ENCODE measurements at regions not wholly inside any gene's neighbourhood (a gene's known extent, or its start where the extent isn't known, plus 50 kb on each side); places are given as distances from the start of the nearest gene placed in this dataset.

DNA sequence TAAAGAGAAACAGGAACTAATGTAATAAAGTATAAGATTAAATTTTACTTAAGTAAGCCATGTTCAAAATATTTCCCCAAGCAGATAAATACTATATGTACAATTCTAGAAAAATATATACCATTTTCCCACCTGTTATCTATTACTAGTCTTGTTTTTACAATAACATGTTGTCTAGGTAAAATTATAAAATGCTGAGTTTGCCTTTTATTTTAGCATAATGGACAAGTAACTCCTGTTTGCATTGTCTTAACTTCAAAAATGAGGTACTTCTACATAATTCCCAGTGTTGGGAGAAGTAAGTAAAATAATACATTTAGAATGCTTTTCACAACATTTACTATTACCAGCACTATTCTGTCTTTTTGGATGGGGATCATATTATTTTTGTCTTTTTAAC is 800.5 kb downstream of the SLITRK6 start:
- no peak for DNase-seq (ENCODE audit: low spot score)
- no peak overlapping the region for H3K27ac ChIP-seq (ENCODE audit: low read depth, low read length, poor library complexity, severe bottlenecking)
- no peak overlapping the region for H3K4me2 ChIP-seq (ENCODE audit: low read length)
- intact Hi-C loops (cut with micrococcal nuclease; ENCODE audit: unreplicated experiment), result no loop called here
- H4K20me1 ChIP-seq (ENCODE audit: insufficient read depth, low read length), result no peaks in the 10 kb centered on the region
- no peaks in the 10 kb centered on the region for H3K9me2 ChIP-seq (ENCODE audit: insufficient read depth, low read length)
- no TSS peak for BruUV-seq (replicated peaks)
- no peak overlapping the region for H3K4me3 ChIP-seq (ENCODE audit: low read depth, low read length, poor library complexity, severe bottlenecking)
- H2AFZ ChIP-seq (ENCODE audit: low read length), result no peak overlapping the region
- POLR2A ChIA-PET, result no interaction called here
- H3K4me1 ChIP-seq (ENCODE audit: insufficient read depth, low read length, poor library complexity, severe bottlenecking), result no peaks in the 10 kb centered on the region
- CTCF ChIA-PET (ENCODE audit: unreplicated experiment), result no interaction called here
- TF ChIP-seq, protein P1, sequence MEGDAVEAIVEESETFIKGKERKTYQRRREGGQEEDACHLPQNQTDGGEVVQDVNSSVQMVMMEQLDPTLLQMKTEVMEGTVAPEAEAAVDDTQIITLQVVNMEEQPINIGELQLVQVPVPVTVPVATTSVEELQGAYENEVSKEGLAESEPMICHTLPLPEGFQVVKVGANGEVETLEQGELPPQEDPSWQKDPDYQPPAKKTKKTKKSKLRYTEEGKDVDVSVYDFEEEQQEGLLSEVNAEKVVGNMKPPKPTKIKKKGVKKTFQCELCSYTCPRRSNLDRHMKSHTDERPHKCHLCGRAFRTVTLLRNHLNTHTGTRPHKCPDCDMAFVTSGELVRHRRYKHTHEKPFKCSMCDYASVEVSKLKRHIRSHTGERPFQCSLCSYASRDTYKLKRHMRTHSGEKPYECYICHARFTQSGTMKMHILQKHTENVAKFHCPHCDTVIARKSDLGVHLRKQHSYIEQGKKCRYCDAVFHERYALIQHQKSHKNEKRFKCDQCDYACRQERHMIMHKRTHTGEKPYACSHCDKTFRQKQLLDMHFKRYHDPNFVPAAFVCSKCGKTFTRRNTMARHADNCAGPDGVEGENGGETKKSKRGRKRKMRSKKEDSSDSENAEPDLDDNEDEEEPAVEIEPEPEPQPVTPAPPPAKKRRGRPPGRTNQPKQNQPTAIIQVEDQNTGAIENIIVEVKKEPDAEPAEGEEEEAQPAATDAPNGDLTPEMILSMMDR (conservative IDR thresholded peaks at IDR 0.05; ENCODE audit: low read length), result no peak
- TF ChIP-seq EZH2phosphoT487 (IDR thresholded peaks at IDR 0.05; ENCODE audit: borderline replicate concordance, low read depth, low read length), result no peak
- no peaks in the 10 kb centered on the region for H3K79me2 ChIP-seq (ENCODE audit: insufficient read depth, low read depth, low read length)
- H3K36me3 ChIP-seq (ENCODE audit: insufficient read depth, low read length), result no peaks in the 10 kb centered on the region
- no peaks in the 10 kb centered on the region for H3K9me3 ChIP-seq (ENCODE audit: low read length)

DNA sequence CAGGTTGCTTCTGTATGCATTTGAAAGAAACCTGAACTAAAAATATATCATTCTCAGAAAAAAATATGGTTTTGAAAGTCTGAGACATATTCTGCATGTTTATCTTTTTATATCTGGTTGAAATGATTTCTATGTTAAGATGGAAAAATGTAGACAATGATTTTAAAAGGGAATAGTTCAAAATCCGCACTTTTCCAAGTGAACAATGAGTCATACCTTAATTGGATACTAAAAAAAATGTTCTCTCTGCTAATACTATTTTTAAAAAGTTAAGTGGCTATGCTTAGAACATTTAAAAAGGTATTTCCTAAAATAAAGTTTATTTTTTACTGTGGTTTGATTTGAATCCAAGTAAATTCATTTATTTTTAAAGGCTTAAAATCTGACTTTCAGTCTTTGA is 801.4 kb downstream of the SLITRK6 start:
- no peak overlapping the region for H2AFZ ChIP-seq (ENCODE audit: low read length)
- ChIA-PET CTCF (ENCODE audit: unreplicated experiment) (no interaction called here), POLR2A (no interaction called here)
- H3K4me3 ChIP-seq (ENCODE audit: low read depth, low read length, poor library complexity, severe bottlenecking), result no peak overlapping the region
- H3K36me3 ChIP-seq (ENCODE audit: insufficient read depth, low read length), result no peaks in the 10 kb centered on the region
- no TSS peak for BruUV-seq (replicated peaks)
- no peaks in the 10 kb centered on the region for H3K4me1 ChIP-seq (ENCODE audit: insufficient read depth, low read length, poor library complexity, severe bottlenecking)
- no peaks in the 10 kb centered on the region for H3K9me2 ChIP-seq (ENCODE audit: insufficient read depth, low read length)
- no peak for TF ChIP-seq EZH2phosphoT487 (IDR thresholded peaks at IDR 0.05; ENCODE audit: borderline replicate concordance, low read depth, low read length)
- TF ChIP-seq, protein P1 (conservative IDR thresholded peaks at IDR 0.05; ENCODE audit: low read length), result no peak
- no peaks in the 10 kb centered on the region for H3K79me2 ChIP-seq (ENCODE audit: insufficient read depth, low read depth, low read length)
- DNase-seq (ENCODE audit: low spot score), result no peak
- H4K20me1 ChIP-seq (ENCODE audit: insufficient read depth, low read length), result no peaks in the 10 kb centered on the region
- no peak overlapping the region for H3K27ac ChIP-seq (ENCODE audit: low read depth, low read length, poor library complexity, severe bottlenecking)
- H3K9me3 ChIP-seq (ENCODE audit: low read length), result no peaks in the 10 kb centered on the region
- H3K4me2 ChIP-seq (ENCODE audit: low read length), result no peak overlapping the region
- intact Hi-C loops (cut with micrococcal nuclease; ENCODE audit: unreplicated experiment), result no loop called here

DNA sequence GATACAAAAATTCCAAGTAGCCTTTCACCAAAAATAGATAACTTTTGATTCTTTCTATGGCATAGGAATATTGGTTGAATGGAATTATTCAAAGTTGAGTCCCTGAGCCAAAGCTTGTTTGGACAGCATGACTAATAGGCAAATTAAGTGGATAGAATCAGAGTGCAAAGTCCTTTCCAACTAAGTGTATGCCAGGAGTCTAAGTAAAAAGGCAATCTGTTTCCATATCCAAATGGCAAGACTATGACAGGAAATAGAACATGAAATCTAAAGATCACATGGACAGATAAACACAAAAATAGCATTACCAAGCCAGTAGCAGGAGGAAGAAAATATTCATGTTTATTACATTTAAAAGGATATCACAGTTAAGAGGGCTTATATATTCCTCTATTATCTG is 804.6 kb downstream of the SLITRK6 start:
- DNase-seq (ENCODE audit: low spot score), result no peak
- Histone ChIP-seq H3K4me2 (ENCODE audit: low read length) (no peak overlapping the region), H3K4me1 (ENCODE audit: insufficient read depth, low read length, poor library complexity, severe bottlenecking) (no peaks in the 10 kb centered on the region), H2AFZ (ENCODE audit: low read length) (no peak overlapping the region), H3K79me2 (ENCODE audit: insufficient read depth, low read depth, low read length) (no peaks in the 10 kb centered on the region), H4K20me1 (ENCODE audit: insufficient read depth, low read length) (no peaks in the 10 kb centered on the region), H3K27ac (ENCODE audit: low read depth, low read length, poor library complexity, severe bottlenecking) (no peak overlapping the region), H3K36me3 (ENCODE audit: insufficient read depth, low read length) (no peaks in the 10 kb centered on the region; the same call in 1 of the 2 replicates), H3K9me3 (ENCODE audit: low read length) (0 out of 2 replicates have a peak, but pooled peaks cover 6% of the 10 kb centered on the region), H3K9me2 (ENCODE audit: insufficient read depth, low read length) (no peaks in the 10 kb centered on the region), H3K4me3 (ENCODE audit: low read depth, low read length, poor library complexity, severe bottlenecking) (no peak overlapping the region)
- TF ChIP-seq, protein P1 (conservative IDR thresholded peaks at IDR 0.05; ENCODE audit: low read length), result no peak
- TF ChIP-seq EZH2phosphoT487 (IDR thresholded peaks at IDR 0.05; ENCODE audit: borderline replicate concordance, low read depth, low read length), result no peak
- intact Hi-C loops (cut with micrococcal nuclease; ENCODE audit: unreplicated experiment), result no loop called here
- BruUV-seq (replicated peaks), result no TSS peak
- CTCF ChIA-PET (ENCODE audit: unreplicated experiment), result no interaction called here
- POLR2A ChIA-PET, result no interaction called here
